GM19397 (cell line): ENCODE measurements at regions not wholly inside any gene's neighbourhood (a gene's known extent, or its start where the extent isn't known, plus 50 kb on each side); places are given as distances from the start of the nearest gene placed in this dataset.

Experiments
- ATAC-seq: cut with Tn5 transposase; IDR thresholded peaks from one replicate; pipeline ENCODE4 v1.9.1; 2021; ENCODE audit warnings: mild to moderate bottlenecking, moderate library complexity; ENCODE audit not compliant: unreplicated experiment

GRCh38 chr13:75135325-75135825 is 346.6 kb downstream of the TBC1D4 start:
- no peak for ATAC-seq

- ATAC-seq: no peak
These were observed 349.0 kb downstream of the TBC1D4 start for GRCh38 chr13:75132701-75133695.

DNA sequence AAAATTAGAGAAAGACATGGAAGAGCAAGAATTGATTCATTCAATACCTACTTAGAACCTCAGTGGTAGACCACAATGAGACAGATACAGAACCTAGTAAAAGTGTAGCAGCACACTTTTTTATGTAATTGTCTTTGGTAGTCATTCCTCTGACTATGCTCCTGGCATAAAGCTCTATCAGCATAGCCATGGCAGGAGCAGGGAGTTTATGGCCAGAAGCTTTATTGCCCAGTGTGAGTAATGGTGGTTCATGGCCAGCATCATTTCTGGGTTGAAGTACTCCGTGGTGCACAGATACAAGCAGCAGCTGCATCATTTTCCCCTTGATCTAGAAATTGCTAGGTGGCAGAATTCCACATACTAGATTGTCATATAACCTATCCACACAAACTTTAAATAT is 352.6 kb downstream of the TBC1D4 start:
- no peak for ATAC-seq

- ATAC-seq: no peak
These were observed 357.6 kb downstream of the TBC1D4 start for GRCh38 chr13:75124415-75124814.

DNA sequence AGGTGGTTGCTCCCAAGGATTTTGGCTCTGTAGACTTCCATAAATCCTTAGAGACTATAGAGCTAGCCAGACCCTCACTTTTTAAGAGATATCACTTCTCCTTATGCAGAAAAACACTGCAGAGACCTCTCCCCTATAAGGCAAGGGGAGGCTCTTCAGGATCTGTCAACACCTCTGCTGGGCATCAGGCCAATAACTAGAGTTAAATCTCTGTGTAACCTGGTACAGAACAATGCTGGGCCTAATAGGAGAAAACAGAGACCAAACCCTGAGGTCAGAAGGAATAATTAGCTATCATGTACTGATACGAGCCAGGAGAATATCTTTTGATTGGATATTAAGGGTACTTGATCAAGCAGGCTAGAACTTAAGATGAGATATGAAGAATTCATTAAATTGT is 358.5 kb downstream of the TBC1D4 start:
- ATAC-seq: no peak

DNA sequence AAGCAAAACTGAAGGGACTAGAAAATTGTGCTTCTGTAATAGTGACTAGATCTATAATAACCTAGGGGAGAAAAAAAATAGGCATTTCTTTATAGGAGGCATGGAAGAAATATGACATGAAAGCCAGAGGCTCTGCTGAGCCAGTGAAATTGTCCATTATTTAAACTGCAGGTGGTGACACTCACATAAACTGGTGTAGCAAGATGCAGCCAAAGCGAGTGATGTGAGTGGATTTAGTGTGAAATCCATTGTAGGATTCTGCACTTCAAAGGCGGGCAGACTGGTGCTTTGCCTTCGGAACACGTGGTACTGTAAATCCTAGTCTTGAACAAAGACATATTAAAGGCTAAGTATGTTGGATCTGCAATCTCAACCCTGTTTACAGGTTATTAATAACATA is 361.9 kb downstream of the TBC1D4 start:
- ATAC-seq: no peak

- no peak for ATAC-seq
These were observed 366.8 kb downstream of the TBC1D4 start for GRCh38 chr13:75115171-75115570.

GRCh38 chr13:75103976-75104375 is 378.0 kb downstream of the TBC1D4 start:
- no peak for ATAC-seq

- no peak for ATAC-seq
These were observed 379.8 kb downstream of the TBC1D4 start for GRCh38 chr13:75102001-75102716.

GRCh38 chr13:75101348-75101747 is 380.6 kb downstream of the TBC1D4 start:
- ATAC-seq: no peak

DNA sequence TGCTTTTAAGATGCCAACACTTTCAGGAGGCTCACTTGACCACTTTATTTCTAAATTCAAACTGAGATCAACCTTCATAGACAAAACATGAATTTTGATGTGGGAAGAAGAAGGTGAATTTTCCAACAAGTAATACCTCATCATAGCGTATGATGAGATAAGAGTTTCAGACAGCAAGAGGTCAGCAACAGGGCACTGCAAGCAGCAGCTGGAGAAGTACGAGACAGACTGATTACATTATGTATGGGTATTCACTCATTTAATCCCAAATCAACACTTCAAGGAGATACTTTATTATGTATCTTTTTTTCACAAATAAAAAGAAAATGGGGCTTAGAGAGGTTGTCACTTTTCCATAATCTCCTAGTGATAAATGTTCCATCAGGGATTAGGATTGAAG is 389.8 kb downstream of the TBC1D4 start:
- ATAC-seq: no peak

- no peak for ATAC-seq
These were observed 390.3 kb downstream of the TBC1D4 start for GRCh38 chr13:75091718-75092117.

GRCh38 chr13:75090872-75091615 is 390.9 kb downstream of the TBC1D4 start:
- no peak for ATAC-seq

DNA sequence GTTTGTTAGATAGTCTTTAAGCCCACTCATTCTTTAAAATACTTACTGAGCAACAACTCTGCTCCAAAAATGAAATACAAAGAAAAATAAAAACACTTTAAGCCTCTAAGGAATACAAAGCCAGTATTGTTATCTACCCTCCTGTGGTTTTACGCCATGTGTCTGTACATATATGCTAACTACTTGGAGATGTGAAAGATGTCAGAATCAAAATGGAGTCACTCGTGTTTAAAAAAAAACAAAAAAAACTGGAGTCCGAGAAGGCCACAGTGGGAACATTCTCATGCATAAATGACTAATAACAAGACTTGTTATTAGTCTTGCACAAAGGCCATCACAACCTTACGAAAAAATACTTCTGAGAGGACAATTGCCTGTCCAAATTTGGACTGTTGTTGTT is 393.1 kb downstream of the TBC1D4 start:
- no peak for ATAC-seq

GRCh38 chr13:75079226-75079625 is 402.7 kb downstream of the TBC1D4 start:
- ATAC-seq: no peak

DNA sequence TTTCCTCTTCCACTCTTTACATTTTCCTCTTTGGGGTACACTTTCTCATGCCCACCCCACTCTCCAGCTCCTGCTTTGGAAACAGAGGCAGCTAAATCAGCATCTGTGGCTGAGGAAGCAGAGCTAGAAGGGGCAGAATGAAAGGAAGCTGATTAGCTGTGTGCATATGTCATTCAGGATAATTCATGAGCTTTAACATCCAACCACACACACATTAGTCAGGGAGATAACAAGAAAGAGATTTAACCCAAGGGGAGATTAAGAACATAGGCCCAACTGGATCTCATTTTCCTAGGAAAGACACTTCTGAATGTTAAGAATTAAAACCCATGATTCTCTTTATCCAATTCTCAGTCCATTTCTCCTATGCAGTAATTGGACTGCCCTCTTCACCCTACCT is 405.5 kb downstream of the TBC1D4 start:
- ATAC-seq: no peak

GRCh38 chr13:75073786-75074185 is 408.2 kb downstream of the TBC1D4 start:
- ATAC-seq: no peak

GRCh38 chr13:75072891-75073290 is 409.1 kb downstream of the TBC1D4 start:
- no peak for ATAC-seq

- no peak for ATAC-seq
These were observed 409.6 kb downstream of the TBC1D4 start for GRCh38 chr13:75072368-75072767.

GRCh38 chr13:75071796-75072195 is 410.2 kb downstream of the TBC1D4 start:
- no peak for ATAC-seq

DNA sequence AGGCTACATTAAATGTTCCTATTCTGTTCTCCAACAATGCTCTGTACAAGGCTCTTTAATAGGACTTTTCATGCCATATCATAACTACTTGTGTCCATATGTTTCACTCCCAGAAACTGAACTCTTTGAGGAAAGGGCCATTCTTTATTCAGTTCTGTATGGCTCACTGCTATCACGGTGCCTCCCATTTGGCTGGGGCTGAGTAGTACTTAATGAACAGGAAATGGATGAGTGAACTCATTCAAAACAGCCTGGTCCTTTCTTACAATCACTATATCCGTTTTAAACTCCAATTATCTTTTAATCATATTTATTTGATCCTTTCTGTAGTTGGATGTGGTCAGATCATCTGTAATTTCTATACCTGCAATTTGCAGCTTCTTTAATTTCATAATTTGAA is 410.6 kb downstream of the TBC1D4 start:
- ATAC-seq: no peak
